LNCaP clone FGC (cell line): ENCODE measurements at regions not wholly inside any gene's neighbourhood (a gene's known extent, or its start where the extent isn't known, plus 50 kb on each side); places are given as distances from the start of the nearest gene placed in this dataset.

Experiments
- DNase-seq: peaks from one replicate; pipeline ENCODE4 v3.0.0-alpha.2; 2011; ENCODE audit warnings: low read depth
- H3K4me3 ChIP-seq: 2 replicates; pipeline ENCODE4 v1.5.1; 2011; ENCODE audit warnings: mild to moderate bottlenecking, low read depth, low read length, control low read depth
- CTCF ChIP-seq: IDR thresholded peaks from 2 replicates; pipeline ENCODE4 v1.5.1; 2012; ENCODE audit warnings: mild to moderate bottlenecking; ENCODE audit not compliant: control insufficient read depth, insufficient read depth; ENCODE audit errors: extremely low read depth

GRCh38 chr1:199792874-199793273 lies 234.6 kb upstream of the NR5A2 start:
- H3K4me3 ChIP-seq: no peak overlapping the region
- no peak for DNase-seq
- no peak for TF ChIP-seq CTCF

DNA sequence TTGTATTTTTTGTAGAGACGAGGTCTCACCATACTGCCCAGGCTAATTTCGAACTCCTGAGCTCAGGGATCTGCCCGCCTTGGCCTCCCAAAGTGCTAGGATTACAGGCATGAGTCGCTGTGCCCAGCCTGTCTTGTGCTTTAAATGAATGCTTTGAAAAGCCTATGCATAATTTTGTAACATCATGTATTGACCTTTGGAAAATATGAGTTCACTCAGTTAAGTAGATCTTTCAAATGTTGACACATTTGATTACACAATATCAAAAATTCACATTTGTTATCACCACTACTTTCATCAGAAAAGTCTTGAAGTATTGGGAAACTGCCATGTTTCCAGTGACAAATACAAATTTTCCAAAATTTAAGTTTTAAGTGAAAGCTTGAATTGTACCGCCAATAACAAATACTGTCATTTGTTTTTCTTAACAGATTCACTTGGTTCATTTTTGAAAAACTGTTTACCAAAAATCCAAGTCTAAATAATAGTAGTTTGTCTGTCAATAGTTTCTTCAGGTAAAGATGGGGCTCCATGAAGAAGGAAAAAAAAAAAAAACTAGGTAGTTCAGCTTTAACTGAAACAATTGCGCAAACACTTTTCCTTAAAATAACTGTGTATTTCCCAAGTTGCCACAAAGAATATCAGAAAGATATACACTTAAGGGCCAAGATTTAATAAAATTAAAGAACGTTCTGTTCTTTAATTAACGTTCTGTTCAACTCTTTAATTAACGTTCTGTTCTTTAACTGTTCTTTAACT lies 233.2 kb upstream of the NR5A2 start:
- no peak for TF ChIP-seq CTCF
- H3K4me3 ChIP-seq: no peak overlapping the region
- DNase-seq: no peak

- no peak overlapping the region for H3K4me3 ChIP-seq
- no peak for DNase-seq
- TF ChIP-seq CTCF: no peak
Measured at GRCh38 chr1:199799116-199799515, 228.4 kb upstream of the NR5A2 start.

- H3K4me3 ChIP-seq: no peak overlapping the region
- DNase-seq: no peak
- TF ChIP-seq CTCF: no peak
Measured at GRCh38 chr1:199804526-199804925, 223.0 kb upstream of the NR5A2 start.

DNA sequence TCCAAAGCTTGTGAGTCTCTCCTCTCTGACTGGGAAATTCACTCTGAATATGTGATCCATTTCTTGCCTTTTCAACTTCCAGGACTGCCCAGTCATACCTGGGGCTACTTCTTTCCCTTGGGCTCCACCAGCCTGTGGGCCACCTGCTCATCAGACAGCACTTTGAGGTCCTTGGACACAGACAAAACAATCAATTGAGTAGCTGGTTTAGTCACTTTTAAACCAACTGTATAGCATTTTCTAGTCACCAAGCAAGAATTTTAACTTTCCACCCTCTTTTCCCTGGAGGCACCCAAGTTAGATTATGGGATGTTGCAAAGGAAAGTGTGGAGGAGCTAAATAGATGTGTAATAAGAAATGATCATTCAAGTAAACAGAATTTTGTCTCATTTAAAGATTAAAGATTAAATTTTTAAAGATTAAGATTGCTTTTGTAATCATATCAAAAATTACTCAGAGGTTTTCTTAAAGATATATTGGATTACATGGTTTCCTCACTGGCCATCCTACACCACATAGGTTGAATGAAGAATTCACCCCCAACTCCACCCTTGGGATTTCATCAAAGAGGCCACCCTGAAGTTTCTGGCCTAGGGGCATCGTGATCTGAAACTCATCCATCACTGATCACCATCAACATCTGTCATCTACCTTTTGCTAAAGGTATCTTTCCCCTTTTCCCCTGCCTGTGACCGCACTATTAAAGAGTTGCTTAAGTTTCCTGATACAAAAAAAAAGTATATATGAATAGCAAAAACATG lies 219.2 kb upstream of the NR5A2 start:
- H3K4me3 ChIP-seq: no peak overlapping the region
- TF ChIP-seq CTCF: no peak
- no peak for DNase-seq

- TF ChIP-seq CTCF: no peak
- no peak for DNase-seq
- H3K4me3 ChIP-seq: no peak overlapping the region
Measured at GRCh38 chr1:199809311-199809710, 218.2 kb upstream of the NR5A2 start.

GRCh38 chr1:199811163-199811562 lies 216.3 kb upstream of the NR5A2 start:
- no peak for TF ChIP-seq CTCF
- H3K4me3 ChIP-seq: no peak overlapping the region
- no peak for DNase-seq
